SU-DHL-6 (cell line): ENCODE measurements at regions not wholly inside any gene's neighbourhood (a gene's known extent, or its start where the extent isn't known, plus 50 kb on each side); places are given as distances from the start of the nearest gene placed in this dataset.

Source experiments
- H2AFZ ChIP-seq: fragments of 200-600 bp; sonication (generic); 2 replicates; pipeline ENCODE4 v1.6.1; 2014; ENCODE audit warnings: low read depth, mild to moderate bottlenecking, moderate library complexity, mixed read lengths, antibody characterized with exemption, low read length; ENCODE audit not compliant: severe bottlenecking
- H3F3A ChIP-seq: fragments of 200-600 bp; shearing (Covaris generic); 2 replicates; pipeline ENCODE4 v1.6.0; 2016; ENCODE audit warnings: antibody characterized with exemption, mild to moderate bottlenecking; ENCODE audit not compliant: insufficient read depth
- H3K27ac ChIP-seq: fragments of 200-600 bp; sonication (generic); 2 replicates; pipeline ENCODE4 v1.5.1; 2016; ENCODE audit warnings: low read depth, mild to moderate bottlenecking, low read length, moderate library complexity, mixed read lengths
- H3K27me3 ChIP-seq: fragments of 200-600 bp; sonication (generic), shearing (Covaris generic); 2 replicates; pipeline ENCODE4 v1.6.0; 2014; ENCODE audit warnings: mild to moderate bottlenecking, low read length
- H3K36me3 ChIP-seq: fragments of 200-600 bp; sonication (generic); 2 replicates; pipeline ENCODE4 v1.6.1; 2014; ENCODE audit warnings: mild to moderate bottlenecking, low read length, mixed read lengths
- H3K4me2 ChIP-seq: fragments of 300-600, 200-600 bp; shearing (Covaris generic), sonication (generic); 2 replicates; pipeline ENCODE4 v1.6.0; 2014; ENCODE audit warnings: low read length, low read depth, mild to moderate bottlenecking; ENCODE audit not compliant: poor library complexity, severe bottlenecking
- H3K4me3 ChIP-seq: fragments of 200-600 bp; sonication (generic); 2 replicates; pipeline ENCODE4 v1.5.1; 2014; ENCODE audit warnings: antibody characterized with exemption, low read length, mild to moderate bottlenecking, mixed read lengths; ENCODE audit not compliant: insufficient read depth, poor library complexity, severe bottlenecking
- H3K79me2 ChIP-seq: fragments of 200-600 bp; sonication (generic); 2 replicates; pipeline ENCODE4 v1.6.1; 2014; ENCODE audit warnings: mild to moderate bottlenecking, low read length, moderate library complexity; ENCODE audit not compliant: insufficient read depth
- H3K9ac ChIP-seq: fragments of 200-600 bp; sonication (generic); 2 replicates; pipeline ENCODE4 v1.7.0; 2014; ENCODE audit warnings: mild to moderate bottlenecking, low read length
- H3K9me2 ChIP-seq: fragments of 200-600 bp; sonication (generic); replicated peaks from 2 replicates; pipeline ENCODE4 v1.6.1; 2014; ENCODE audit warnings: low read length; ENCODE audit not compliant: insufficient read depth
- H3K9me3 ChIP-seq: fragments of 200-600 bp; sonication (generic); 2 replicates; pipeline ENCODE4 v1.6.1; 2014; ENCODE audit warnings: low read length, mixed read lengths; ENCODE audit not compliant: insufficient read depth
- H4K20me1 ChIP-seq: fragments of 200-600 bp; sonication (generic); 2 replicates; pipeline ENCODE4 v1.6.1; 2014; ENCODE audit warnings: low read depth, mild to moderate bottlenecking, antibody characterized with exemption, low read length, moderate library complexity, mixed read lengths
- EZH2phosphoT487 ChIP-seq: fragments of 200-600 bp; sonication (generic), shearing (Covaris generic); conservative IDR thresholded peaks from 2 replicates; pipeline ENCODE4 v1.6.1; 2018; ENCODE audit warnings: mild to moderate bottlenecking, antibody characterized with exemption, low read length, moderate library complexity, mixed read lengths
- TF ChIP-seq, protein P1 (sequence below): fragments of 200-600 bp; sonication (generic); IDR thresholded peaks from one replicate; pipeline ENCODE4 v1.5.1; 2017; ENCODE audit warnings: antibody characterized with exemption, mild to moderate bottlenecking, low read length, moderate library complexity; ENCODE audit not compliant: insufficient read depth, poor library complexity, severe bottlenecking

DNA sequence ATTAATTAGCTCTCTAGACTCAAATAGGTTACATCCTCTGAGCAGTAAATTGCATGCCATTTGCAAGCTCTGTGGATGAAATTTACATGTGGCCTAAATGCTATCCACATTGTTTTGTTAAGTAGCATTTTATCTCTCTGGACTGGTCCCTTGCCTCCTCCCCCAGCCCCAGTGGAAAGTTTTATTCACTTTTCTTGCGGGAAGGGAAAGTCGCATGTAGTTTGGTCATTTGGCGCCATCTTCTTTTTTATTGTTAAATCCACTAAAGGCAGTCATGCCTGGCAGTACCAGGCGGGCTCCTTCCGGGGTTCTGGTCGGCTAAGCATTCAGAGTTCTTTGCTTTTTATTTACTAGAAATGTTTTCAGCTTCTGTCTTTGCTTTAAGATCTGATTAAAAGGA is 188.7 kb downstream of the TM9SF2 start:
- Histone ChIP-seq H3K9me2 (no peaks in the 10 kb centered on the region), H2AFZ (no peak overlapping the region), H3K79me2 (no peaks in the 10 kb centered on the region), H3K27ac (no peak overlapping the region), H3K27me3 (no peaks in the 10 kb centered on the region), H3K9me3 (no peaks in the 10 kb centered on the region), H4K20me1 (0 out of 2 replicates have a peak, but pooled peaks cover 5% of the 10 kb centered on the region), H3F3A (no peaks in the 10 kb centered on the region), H3K4me2 (no peak overlapping the region), H3K4me3 (no peak overlapping the region), H3K9ac (no peak overlapping the region), H3K36me3 (no peaks in the 10 kb centered on the region)
- TF ChIP-seq, protein P1, sequence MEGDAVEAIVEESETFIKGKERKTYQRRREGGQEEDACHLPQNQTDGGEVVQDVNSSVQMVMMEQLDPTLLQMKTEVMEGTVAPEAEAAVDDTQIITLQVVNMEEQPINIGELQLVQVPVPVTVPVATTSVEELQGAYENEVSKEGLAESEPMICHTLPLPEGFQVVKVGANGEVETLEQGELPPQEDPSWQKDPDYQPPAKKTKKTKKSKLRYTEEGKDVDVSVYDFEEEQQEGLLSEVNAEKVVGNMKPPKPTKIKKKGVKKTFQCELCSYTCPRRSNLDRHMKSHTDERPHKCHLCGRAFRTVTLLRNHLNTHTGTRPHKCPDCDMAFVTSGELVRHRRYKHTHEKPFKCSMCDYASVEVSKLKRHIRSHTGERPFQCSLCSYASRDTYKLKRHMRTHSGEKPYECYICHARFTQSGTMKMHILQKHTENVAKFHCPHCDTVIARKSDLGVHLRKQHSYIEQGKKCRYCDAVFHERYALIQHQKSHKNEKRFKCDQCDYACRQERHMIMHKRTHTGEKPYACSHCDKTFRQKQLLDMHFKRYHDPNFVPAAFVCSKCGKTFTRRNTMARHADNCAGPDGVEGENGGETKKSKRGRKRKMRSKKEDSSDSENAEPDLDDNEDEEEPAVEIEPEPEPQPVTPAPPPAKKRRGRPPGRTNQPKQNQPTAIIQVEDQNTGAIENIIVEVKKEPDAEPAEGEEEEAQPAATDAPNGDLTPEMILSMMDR, result no peak
- no peak for TF ChIP-seq EZH2phosphoT487

DNA sequence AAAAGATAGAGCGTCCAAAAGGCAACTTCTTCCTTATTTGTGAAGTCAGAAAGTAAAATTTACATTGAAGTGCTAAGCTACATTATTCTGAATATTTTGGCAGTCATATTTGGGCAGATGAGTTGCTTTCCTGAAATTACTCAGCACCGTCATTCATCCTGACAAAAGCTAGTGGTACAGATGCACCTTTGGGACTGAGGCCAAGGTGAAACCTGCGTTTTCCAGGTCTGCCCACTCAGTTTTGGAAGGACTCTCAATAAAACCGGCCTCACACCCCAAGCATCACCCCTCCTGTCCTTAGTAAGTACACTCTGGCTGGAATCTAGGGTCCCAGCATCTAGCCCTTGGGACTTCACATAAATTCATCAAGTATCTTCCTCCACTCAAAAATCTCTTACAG is 187.5 kb downstream of the TM9SF2 start:
- no peaks in the 10 kb centered on the region for H3F3A ChIP-seq
- no peak overlapping the region for H3K4me3 ChIP-seq
- H3K4me2 ChIP-seq, result no peak overlapping the region
- no peak for TF ChIP-seq EZH2phosphoT487
- TF ChIP-seq, protein P1, result no peak
- H3K9me2 ChIP-seq, result no peaks in the 10 kb centered on the region
- H3K9ac ChIP-seq, result no peak overlapping the region
- H3K27me3 ChIP-seq, result no peaks in the 10 kb centered on the region
- H3K9me3 ChIP-seq, result no peaks in the 10 kb centered on the region
- no peaks in the 10 kb centered on the region for H3K79me2 ChIP-seq
- H2AFZ ChIP-seq, result no peak overlapping the region
- 0 out of 2 replicates have a peak, but pooled peaks cover 5% of the 10 kb centered on the region for H4K20me1 ChIP-seq
- no peaks in the 10 kb centered on the region for H3K36me3 ChIP-seq
- no peak overlapping the region for H3K27ac ChIP-seq

DNA sequence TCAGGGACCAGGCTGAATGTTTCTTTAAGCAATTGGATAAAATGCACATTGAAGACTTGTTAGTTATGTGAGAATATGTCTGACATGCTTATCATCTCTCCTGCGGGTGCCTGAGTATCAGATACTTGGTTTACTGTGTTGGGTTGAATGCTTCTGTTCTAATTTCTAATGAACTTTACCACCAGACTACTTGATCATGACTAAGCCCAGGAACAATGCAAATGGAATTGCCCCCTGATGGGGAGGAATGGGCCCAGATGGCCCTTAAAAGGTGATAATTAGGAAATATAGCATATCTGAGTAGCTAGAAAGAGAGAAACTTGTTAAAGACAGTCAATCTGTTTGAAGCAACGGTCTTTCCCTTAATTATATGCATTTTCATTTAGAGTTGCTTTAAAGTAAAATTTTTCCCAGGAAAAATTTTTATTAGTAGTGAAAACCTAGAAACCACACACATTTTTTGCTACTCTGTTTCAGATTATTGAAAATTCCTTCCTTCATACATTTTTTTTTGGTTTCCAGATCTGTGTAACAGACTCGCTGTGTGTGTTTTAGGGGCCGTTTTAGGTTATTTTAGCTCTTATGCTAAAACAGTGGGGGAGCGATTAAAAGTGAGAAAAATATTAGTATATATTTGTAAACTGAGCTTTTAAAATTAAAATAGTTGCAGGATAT is 186.6 kb downstream of the TM9SF2 start:
- 0 out of 2 replicates have a peak, but pooled peaks cover 5% of the 10 kb centered on the region for H4K20me1 ChIP-seq
- no peaks in the 10 kb centered on the region for H3F3A ChIP-seq
- no peak overlapping the region for H3K27ac ChIP-seq
- no peaks in the 10 kb centered on the region for H3K9me3 ChIP-seq
- TF ChIP-seq, protein P1, result no peak
- TF ChIP-seq EZH2phosphoT487, result no peak
- no peak overlapping the region for H3K9ac ChIP-seq
- no peaks in the 10 kb centered on the region for H3K27me3 ChIP-seq
- H3K79me2 ChIP-seq, result no peaks in the 10 kb centered on the region
- H3K4me3 ChIP-seq, result no peak overlapping the region
- H3K36me3 ChIP-seq, result no peaks in the 10 kb centered on the region
- H2AFZ ChIP-seq, result no peak overlapping the region
- no peaks in the 10 kb centered on the region for H3K9me2 ChIP-seq
- no peak overlapping the region for H3K4me2 ChIP-seq
